HCT116 (cell line): ENCODE measurements at regions not wholly inside any gene's neighbourhood (a gene's known extent, or its start where the extent isn't known, plus 50 kb on each side); places are given as distances from the start of the nearest gene placed in this dataset.

Experiments used
- ATAC-seq: fragments of 200-7000 bp; cut with Tn5 transposase; 2 replicates; pipeline ENCODE4 v1.9.1; 2020; ENCODE audit warnings: mild to moderate bottlenecking, moderate library complexity
- BruUV-seq: library from RNA; stranded (reverse); fragments of 400-500 nt; replicated peaks from 2 replicates; lab custom pipeline; 2021; lab: Mats Ljungman, UMichigan
- CTCF ChIA-PET: fragments of 300-600 bp; sonication (Branson Sonifier 250); formaldehyde crosslinking; loops from one replicate; lab custom pipeline; 2021; ENCODE audit warnings: antibody characterized with exemption; lab: Charles Lee
- POLR2A ChIA-PET: fragments of 300-600, 350-600 bp; sonication (Branson Sonifier 250); formaldehyde crosslinking; loops from one replicate; lab custom pipeline; 2021; ENCODE audit warnings: antibody characterized with exemption; lab: Charles Lee
- RAD21 ChIA-PET, 2 experiments: fragments of 300-600 bp; sonication (Branson Sonifier 250); formaldehyde crosslinking; loops; one replicate each; lab custom pipeline; 2023; ENCODE audit warnings: low total read pairs in 2 of 2; ENCODE audit not compliant: uncharacterized antibody in 2 of 2, unreplicated experiment in 2 of 2, low non-redundant PET in 1 of 2; lab: Charles Lee
- DNase-seq: peaks from one replicate; pipeline ENCODE4 v3.0.0-alpha.2; 2010; ENCODE audit warnings: low read depth, low spot score
- H2AFZ ChIP-seq: fragments of 200-600 bp; shearing (Covaris generic), sonication (generic); 2 replicates; pipeline ENCODE4 v1.6.1; 2017; ENCODE audit warnings: low read depth, mixed run types, mixed read lengths, antibody characterized with exemption, low read length; ENCODE audit not compliant: poor library complexity, severe bottlenecking
- H3K27ac ChIP-seq: 2 replicates; pipeline ENCODE4 v1.5.1; 2012; ENCODE audit warnings: low read depth, low read length
- H3K27me3 ChIP-seq: fragments of 200-600 bp; sonication (generic); 2 replicates; pipeline ENCODE4 v1.6.1; 2016; ENCODE audit warnings: mixed run types, low read length, mixed read lengths; ENCODE audit not compliant: insufficient read depth
- H3K36me3 ChIP-seq, 2 experiments: fragments of 200-500 bp in 1 of 2; fragments of 200-600 bp in 1 of 2; sonication (Bioruptor generic) in 1 of 2; sonication (generic) in 1 of 2; 2 replicates each; pipeline versions ENCODE4 v1.5.1 to v1.6.1; 2014 to 2016; ENCODE audit warnings: low read length in 2 of 2, inconsistent platforms in 1 of 2, mixed read lengths in 1 of 2, mixed run types in 1 of 2; ENCODE audit not compliant: insufficient read depth in 2 of 2, control insufficient read depth in 1 of 2
- H3K4me1 ChIP-seq, 2 experiments: fragments of 200-600 bp in 1 of 2; sonication (generic) in 1 of 2; 2 replicates each; pipeline versions ENCODE4 v1.5.1 to v1.6.1; 2012 to 2017; ENCODE audit warnings: low read length in 2 of 2, inconsistent platforms in 1 of 2, mild to moderate bottlenecking in 1 of 2, mixed read lengths in 1 of 2, mixed run types in 1 of 2, moderate library complexity in 1 of 2; ENCODE audit not compliant: insufficient read depth in 2 of 2, control insufficient read depth in 1 of 2
- H3K4me2 ChIP-seq: fragments of 200-600 bp; sonication (generic); 2 replicates; pipeline ENCODE4 v1.6.1; 2017; ENCODE audit warnings: mixed run types, low read length, mixed read lengths
- H3K4me3 ChIP-seq, 2 experiments: fragments of 200-600 bp in 1 of 2; sonication (generic) in 1 of 2; replicated peaks in 1 of 2; 2 replicates each; pipeline ENCODE4 v1.5.1; 2011 to 2016; ENCODE audit warnings: low read length in 2 of 2, control low read depth in 1 of 2, low read depth in 1 of 2, mild to moderate bottlenecking in 1 of 2, mixed read lengths in 1 of 2, mixed run types in 1 of 2
- H3K79me2 ChIP-seq: fragments of 200-600 bp; sonication (generic); 2 replicates; pipeline ENCODE4 v1.6.1; 2017; ENCODE audit warnings: mild to moderate bottlenecking, mixed run types, low read length, moderate library complexity, mixed read lengths; ENCODE audit not compliant: insufficient read depth
- H3K9ac ChIP-seq: fragments of 200-600 bp; sonication (generic); 2 replicates; pipeline ENCODE4 v1.6.1; 2016; ENCODE audit warnings: low read length, mixed read lengths
- H3K9me2 ChIP-seq: fragments of 200-600 bp; sonication (generic), shearing (Covaris generic); 2 replicates; pipeline ENCODE4 v1.6.1; 2017; ENCODE audit warnings: mixed run types, mild to moderate bottlenecking, moderate library complexity; ENCODE audit not compliant: insufficient read depth
- H3K9me3 ChIP-seq, 2 experiments: fragments of 200-500 bp in 1 of 2; fragments of 200-600 bp in 1 of 2; sonication (Bioruptor generic) in 1 of 2; sonication (generic) in 1 of 2; 2 replicates each; pipeline ENCODE4 v1.6.1; 2014 to 2017; ENCODE audit warnings: low read length in 2 of 2, mixed read lengths in 2 of 2, inconsistent platforms in 1 of 2, low read depth in 1 of 2, mild to moderate bottlenecking in 1 of 2, mixed run types in 1 of 2, moderate library complexity in 1 of 2; ENCODE audit not compliant: control insufficient read depth in 1 of 2, insufficient read depth in 1 of 2
- H4K20me1 ChIP-seq: fragments of 200-600 bp; sonication (generic), shearing (Covaris generic); 2 replicates; pipeline ENCODE4 v1.6.1; 2017; ENCODE audit warnings: mixed run types, mild to moderate bottlenecking, moderate library complexity; ENCODE audit not compliant: insufficient read depth
- CEBPB ChIP-seq: IDR thresholded peaks from 2 replicates; pipeline ENCODE4 v1.6.1; 2012; ENCODE audit warnings: low read depth
- FOSL1 ChIP-seq: IDR thresholded peaks from 2 replicates; pipeline ENCODE4 v1.6.1; 2012; ENCODE audit warnings: low read depth
- SRF ChIP-seq: IDR thresholded peaks from 2 replicates; pipeline ENCODE4 v1.6.1; 2012; ENCODE audit warnings: low read depth
- intact Hi-C: fragments of 100-400 bp; cut with micrococcal nuclease; formaldehyde crosslinking; loops from 2 replicates; pipeline ENCODE4 v1.10.0; 2022
- TF ChIP-seq, protein P1 (sequence below), 3 experiments: fragments of 200-600 bp in 1 of 3; sonication (generic) in 1 of 3; IDR thresholded peaks in 2 of 3; conservative IDR thresholded peaks in 1 of 3; 2 replicates each; pipeline ENCODE4 v1.5.1; 2012 to 2017; ENCODE audit warnings: low read depth in 2 of 3, low read length in 2 of 3, antibody characterized with exemption in 1 of 3, borderline replicate concordance in 1 of 3, control low read depth in 1 of 3, mild to moderate bottlenecking in 1 of 3, mixed read lengths in 1 of 3, mixed run types in 1 of 3, moderate library complexity in 1 of 3; ENCODE audit not compliant: insufficient read depth in 1 of 3

DNA sequence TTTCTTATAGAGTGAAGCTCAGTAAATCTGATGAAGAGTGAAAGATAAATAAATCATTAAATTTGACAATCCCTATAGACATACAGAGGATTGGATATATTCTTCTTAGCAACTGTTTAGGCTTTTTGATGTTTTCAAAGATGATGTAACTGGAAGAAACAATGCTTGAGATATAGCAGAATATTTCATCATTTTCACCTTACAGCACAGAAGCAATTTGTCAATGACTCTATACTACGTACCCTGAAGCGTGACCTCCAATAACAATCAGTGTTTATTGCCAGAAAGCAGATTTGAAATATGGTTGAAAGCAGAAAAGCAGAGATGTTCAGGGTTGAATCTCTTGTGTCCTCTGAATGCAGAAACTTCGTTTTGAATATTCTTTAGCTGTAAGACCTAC lies 228.4 kb downstream of the DTHD1 start:
- BruUV-seq: no TSS peak
- intact Hi-C loops: no loop called here
- no peak for ATAC-seq
- H3K4me3 ChIP-seq: no peak overlapping the region
- H2AFZ ChIP-seq: no peak overlapping the region
- no peaks in the 10 kb centered on the region for H3K27me3 ChIP-seq
- H3K9ac ChIP-seq: no peak overlapping the region
- no peaks in the 10 kb centered on the region for H3K9me2 ChIP-seq
- POLR2A ChIA-PET: no interaction called here
- H3K79me2 ChIP-seq: no peaks in the 10 kb centered on the region
- RAD21 ChIA-PET: no interaction called here
- H3K27ac ChIP-seq: no peak overlapping the region
- 0 out of 2 replicates have a peak, but pooled peaks have one; percentile 40 for TF ChIP-seq CEBPB
- TF ChIP-seq, protein P1, sequence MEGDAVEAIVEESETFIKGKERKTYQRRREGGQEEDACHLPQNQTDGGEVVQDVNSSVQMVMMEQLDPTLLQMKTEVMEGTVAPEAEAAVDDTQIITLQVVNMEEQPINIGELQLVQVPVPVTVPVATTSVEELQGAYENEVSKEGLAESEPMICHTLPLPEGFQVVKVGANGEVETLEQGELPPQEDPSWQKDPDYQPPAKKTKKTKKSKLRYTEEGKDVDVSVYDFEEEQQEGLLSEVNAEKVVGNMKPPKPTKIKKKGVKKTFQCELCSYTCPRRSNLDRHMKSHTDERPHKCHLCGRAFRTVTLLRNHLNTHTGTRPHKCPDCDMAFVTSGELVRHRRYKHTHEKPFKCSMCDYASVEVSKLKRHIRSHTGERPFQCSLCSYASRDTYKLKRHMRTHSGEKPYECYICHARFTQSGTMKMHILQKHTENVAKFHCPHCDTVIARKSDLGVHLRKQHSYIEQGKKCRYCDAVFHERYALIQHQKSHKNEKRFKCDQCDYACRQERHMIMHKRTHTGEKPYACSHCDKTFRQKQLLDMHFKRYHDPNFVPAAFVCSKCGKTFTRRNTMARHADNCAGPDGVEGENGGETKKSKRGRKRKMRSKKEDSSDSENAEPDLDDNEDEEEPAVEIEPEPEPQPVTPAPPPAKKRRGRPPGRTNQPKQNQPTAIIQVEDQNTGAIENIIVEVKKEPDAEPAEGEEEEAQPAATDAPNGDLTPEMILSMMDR (IDR thresholded peaks at IDR 0.05 in 2 of 3, conservative IDR thresholded peaks at IDR 0.05 in 1 of 3; ENCODE audit: borderline replicate concordance in 1 of 3, insufficient read depth in 1 of 3, low read depth in 2 of 3, low read length in 2 of 3): no peak
- no peaks in the 10 kb centered on the region; the same call in 1 of the 2 replicates for H4K20me1 ChIP-seq
- no peaks in the 10 kb centered on the region for H3K36me3 ChIP-seq
- DNase-seq: no peak
- H3K4me2 ChIP-seq: no peak overlapping the region
- H3K4me1 ChIP-seq: no peaks in the 10 kb centered on the region
- no peaks in the 10 kb centered on the region for H3K9me3 ChIP-seq
- CTCF ChIA-PET: no interaction called here

DNA sequence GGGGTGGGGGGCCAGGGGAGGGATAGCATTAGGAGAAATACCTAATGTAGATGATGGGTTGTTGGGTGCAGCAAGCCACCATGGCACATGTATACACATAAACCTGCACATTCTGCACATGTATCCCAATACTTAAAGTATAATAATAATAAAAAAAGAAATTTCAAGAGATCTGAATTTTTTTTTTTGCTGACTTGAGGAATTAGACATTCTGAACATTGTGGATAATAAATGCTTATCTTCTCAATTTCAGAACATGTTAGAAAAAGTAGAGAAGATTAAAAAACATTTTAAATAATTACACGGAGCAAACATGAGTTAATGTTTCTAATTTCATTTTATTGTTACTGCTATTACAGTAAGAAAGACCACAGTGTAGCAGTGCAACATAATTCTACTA lies 230.4 kb downstream of the DTHD1 start:
- H3K9me3 ChIP-seq: no peaks in the 10 kb centered on the region
- no peaks in the 10 kb centered on the region for H3K36me3 ChIP-seq
- TF ChIP-seq FOSL1 (no peak), SRF (no peak)
- no TSS peak for BruUV-seq
- H3K27me3 ChIP-seq: no peaks in the 10 kb centered on the region
- H3K4me1 ChIP-seq: no peaks in the 10 kb centered on the region
- no peak overlapping the region for H2AFZ ChIP-seq
- H3K4me2 ChIP-seq: no peak overlapping the region
- no peaks in the 10 kb centered on the region for H3K9me2 ChIP-seq
- DNase-seq (no peak), ATAC-seq (no peak)
- H3K9ac ChIP-seq: no peak overlapping the region
- intact Hi-C loops: no loop called here
- H3K27ac ChIP-seq: no peak overlapping the region
- no peaks in the 10 kb centered on the region; the same call in 1 of the 2 replicates for H4K20me1 ChIP-seq
- CTCF ChIA-PET: no interaction called here
- no peaks in the 10 kb centered on the region for H3K79me2 ChIP-seq
- POLR2A ChIA-PET: no interaction called here
- H3K4me3 ChIP-seq: no peak overlapping the region
- RAD21 ChIA-PET: interaction anchor here in 1 of 2 experiments (0.7 kb wide), 1 partner anchor 18 kb away, joined by 3 read pairs; no protein-coding TSS in a partner anchor
